IMR-90 (cell line): ENCODE measurements at regions not wholly inside any gene's neighbourhood (a gene's known extent, or its start where the extent isn't known, plus 50 kb on each side); places are given as distances from the start of the nearest gene placed in this dataset.

Experiments
- ATAC-seq: fragments of 200-7000 bp; cut with Tn5 transposase; 2 replicates; pipeline ENCODE4 v1.9.1; 2020; ENCODE audit warnings: low read depth, mild to moderate bottlenecking, moderate library complexity
- BruUV-seq: library from RNA; stranded (reverse); fragments of 400-500 nt; replicated peaks from 2 replicates; lab custom pipeline; 2021; lab: Mats Ljungman, UMichigan
- CTCF ChIA-PET: fragments of 300-600 bp; formaldehyde crosslinking; extraction: SDS; loops from one replicate; lab custom pipeline; 2021; ENCODE audit warnings: antibody characterized with exemption; lab: Yijun Ruan, JAX
- POLR2A ChIA-PET: fragments of 300-600 bp; sonication (Branson Sonifier 250); formaldehyde crosslinking; loops from one replicate; lab custom pipeline; 2022; ENCODE audit warnings: antibody characterized with exemption; ENCODE audit not compliant: unreplicated experiment; lab: Charles Lee
- DNase-seq: peaks from one replicate; pipeline ENCODE4 v3.0.0; 2013
- H2AFZ ChIP-seq: replicated peaks from 2 replicates; pipeline ENCODE3; 2013; ENCODE audit warnings: low read length, mild to moderate bottlenecking; ENCODE audit not compliant: poor library complexity
- H2AK5ac ChIP-seq: 2 replicates; pipeline ENCODE4 v1.6.1; 2013; ENCODE audit warnings: low read depth, low read length, inconsistent platforms
- H2AK9ac ChIP-seq: replicated peaks from 2 replicates; pipeline ENCODE3; 2013; ENCODE audit warnings: mild to moderate bottlenecking, low read depth, low read length, moderate library complexity; ENCODE audit not compliant: poor library complexity
- H2BK120ac ChIP-seq: 2 replicates; pipeline ENCODE4 v1.6.1; 2013; ENCODE audit warnings: low read depth, low read length, inconsistent platforms
- H2BK15ac ChIP-seq: 3 replicates; pipeline ENCODE4 v1.6.1; 2013; ENCODE audit warnings: low read depth, low read length, inconsistent platforms
- H2BK20ac ChIP-seq: 2 replicates; pipeline ENCODE4 v1.6.1; 2013; ENCODE audit warnings: low read depth, mild to moderate bottlenecking, inconsistent platforms, low read length, moderate library complexity
- H2BK5ac ChIP-seq: 2 replicates; pipeline ENCODE4 v1.6.1; 2013; ENCODE audit warnings: mild to moderate bottlenecking, low read depth, low read length, inconsistent platforms; ENCODE audit not compliant: poor library complexity, severe bottlenecking
- H3K14ac ChIP-seq: replicated peaks from 2 replicates; pipeline ENCODE4 v1.6.1; 2013; ENCODE audit warnings: low read depth, low read length, inconsistent platforms
- H3K18ac ChIP-seq: 2 replicates; pipeline ENCODE4 v1.6.1; 2013; ENCODE audit warnings: low read depth, low read length, control low read depth
- H3K23ac ChIP-seq: 2 replicates; pipeline ENCODE4 v1.6.1; 2013; ENCODE audit warnings: low read depth, low read length, inconsistent platforms
- H3K27ac ChIP-seq: 2 replicates; pipeline ENCODE4 v1.5.1; 2013; ENCODE audit warnings: mild to moderate bottlenecking, control low read depth, low read length; ENCODE audit not compliant: insufficient read depth
- H3K27me3 ChIP-seq: 2 replicates; pipeline ENCODE4 v1.6.1; 2013; ENCODE audit warnings: low read length; ENCODE audit not compliant: control insufficient read depth, insufficient read depth
- H3K36me3 ChIP-seq: 2 replicates; pipeline ENCODE4 v1.6.1; 2013; ENCODE audit warnings: low read length, mixed read lengths; ENCODE audit not compliant: control insufficient read depth, insufficient read depth
- H3K4ac ChIP-seq: 2 replicates; pipeline ENCODE4 v1.6.1; 2013; ENCODE audit warnings: low read depth, low read length, inconsistent platforms
- H3K4me1 ChIP-seq: 2 replicates; pipeline ENCODE4 v1.6.1; 2013; ENCODE audit warnings: low read length, mixed read lengths; ENCODE audit not compliant: control insufficient read depth, insufficient read depth
- H3K4me2 ChIP-seq: 2 replicates; pipeline ENCODE4 v1.6.1; 2013; ENCODE audit warnings: low read depth, mild to moderate bottlenecking, control low read depth, low read length, moderate library complexity
- H3K4me3 ChIP-seq: 2 replicates; pipeline ENCODE4 v1.5.1; 2013; ENCODE audit warnings: low read depth, mild to moderate bottlenecking, control low read depth, low read length, moderate library complexity; ENCODE audit not compliant: insufficient read depth
- H3K56ac ChIP-seq: 2 replicates; pipeline ENCODE4 v1.6.1; 2013; ENCODE audit warnings: low read length, inconsistent platforms; ENCODE audit not compliant: insufficient read depth; ENCODE audit errors: extremely low read depth
- H3K79me1 ChIP-seq, 2 experiments: 2 replicates each; pipeline ENCODE4 v1.6.1; 2013; ENCODE audit warnings: low read length in 2 of 2, inconsistent platforms in 1 of 2, low read depth in 1 of 2
- H3K9ac ChIP-seq: 2 replicates; pipeline ENCODE4 v1.6.1; 2013; ENCODE audit warnings: low read depth, low read length, control low read depth
- H3K9me1 ChIP-seq: 2 replicates; pipeline ENCODE4 v1.6.1; 2013; ENCODE audit warnings: low read length, inconsistent platforms; ENCODE audit not compliant: insufficient read depth
- H3K9me3 ChIP-seq: 2 replicates; pipeline ENCODE4 v1.6.1; 2013; ENCODE audit warnings: low read length; ENCODE audit not compliant: control insufficient read depth, insufficient read depth
- H4K20me1 ChIP-seq: 2 replicates; pipeline ENCODE4 v1.6.1; 2013; ENCODE audit warnings: low read length, inconsistent platforms; ENCODE audit not compliant: insufficient read depth
- H4K5ac ChIP-seq: 2 replicates; pipeline ENCODE4 v1.6.1; 2013; ENCODE audit warnings: mild to moderate bottlenecking, low read depth, low read length, control low read depth
- H4K8ac ChIP-seq, 2 experiments: 2 replicates each; pipeline ENCODE4 v1.6.1; 2013; ENCODE audit warnings: low read depth in 2 of 2, low read length in 2 of 2, control low read depth in 1 of 2, inconsistent platforms in 1 of 2
- H4K91ac ChIP-seq: 2 replicates; pipeline ENCODE4 v1.6.1; 2013; ENCODE audit warnings: low read depth, low read length, inconsistent platforms; ENCODE audit not compliant: insufficient read depth
- MXI1 ChIP-seq: IDR thresholded peaks from 2 replicates; pipeline ENCODE4 v1.6.1; 2012; ENCODE audit warnings: low read depth, mild to moderate bottlenecking, low read length, moderate library complexity, borderline replicate concordance
- dilution Hi-C: fragments of 300-500 bp; cut with HindIII; formaldehyde crosslinking; loops from one replicate; pipeline ENCODE4 v1.14.3; 2018; ENCODE audit warnings: low sequenced_read_pairs; ENCODE audit not compliant: unreplicated experiment
- in situ Hi-C: fragments of 300-500 bp; cut with MboI; formaldehyde crosslinking; loops from 3 replicates; pipeline ENCODE4 v1.14.3; 2019; ENCODE audit warnings: low sequenced_read_pairs, inconsistent platforms, mixed read lengths
- intact Hi-C: fragments of 100-400 bp; cut with micrococcal nuclease; formaldehyde crosslinking; loops from 2 replicates; pipeline ENCODE4 v1.10.0; 2022

DNA sequence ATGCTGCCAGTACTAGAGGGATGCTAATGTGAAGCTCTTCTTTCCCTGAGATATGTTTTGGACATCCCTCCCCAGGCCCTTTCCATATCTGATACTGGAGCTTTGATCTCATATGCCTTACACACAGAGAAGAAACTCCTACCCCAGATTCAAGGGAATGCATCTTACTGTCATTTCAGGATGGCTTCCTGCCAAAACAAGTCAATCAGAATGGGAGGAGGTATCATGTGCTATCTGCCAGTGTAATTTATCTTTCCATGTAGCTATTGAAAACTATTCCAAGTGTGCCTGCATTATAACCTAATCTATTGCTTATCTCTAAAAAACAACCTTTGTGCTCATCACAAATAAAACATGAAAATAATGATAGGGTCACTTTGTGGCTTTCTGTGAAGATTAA lies 269.9 kb upstream of the SETBP1 start:
- no peak overlapping the region for H2BK15ac ChIP-seq
- dilution Hi-C loops, result no loop called here
- no peak overlapping the region for H3K56ac ChIP-seq
- ChIA-PET POLR2A (no interaction called here), CTCF (no interaction called here)
- no peak overlapping the region for H3K4me2 ChIP-seq
- intact Hi-C loops, result no loop called here
- H3K9ac ChIP-seq, result no peak overlapping the region
- H2BK120ac ChIP-seq, result no peak overlapping the region
- H3K27me3 ChIP-seq, result no peaks in the 10 kb centered on the region
- no peak overlapping the region for H2BK20ac ChIP-seq
- H4K5ac ChIP-seq, result no peak overlapping the region
- H3K27ac ChIP-seq, result no peak overlapping the region
- H4K20me1 ChIP-seq, result no peaks in the 10 kb centered on the region
- TF ChIP-seq MXI1, result no peak
- no peak overlapping the region for H4K91ac ChIP-seq
- in situ Hi-C loops, result no loop called here
- H3K79me1 ChIP-seq, result no peaks in the 10 kb centered on the region
- no TSS peak for BruUV-seq
- no peak overlapping the region for H3K18ac ChIP-seq
- H3K4ac ChIP-seq, result no peak overlapping the region
- no peak overlapping the region for H2BK5ac ChIP-seq
- H3K36me3 ChIP-seq, result no peaks in the 10 kb centered on the region
- H3K23ac ChIP-seq, result no peak overlapping the region
- H2AK5ac ChIP-seq, result no peak overlapping the region
- H3K9me3 ChIP-seq, result no peaks in the 10 kb centered on the region
- ATAC-seq (no peak), DNase-seq (no peak)
- H2AFZ ChIP-seq, result no peak overlapping the region
- no peak overlapping the region for H4K8ac ChIP-seq
- H3K4me3 ChIP-seq, result no peak overlapping the region
- H3K4me1 ChIP-seq, result no peaks in the 10 kb centered on the region
- no peaks in the 10 kb centered on the region for H3K9me1 ChIP-seq
- H3K14ac ChIP-seq, result no peak overlapping the region
- no peak overlapping the region for H2AK9ac ChIP-seq
